Motor neuron (in vitro differentiated cells): ENCODE measurements at regions not wholly inside any gene's neighbourhood (a gene's known extent, or its start where the extent isn't known, plus 50 kb on each side); places are given as distances from the start of the nearest gene placed in this dataset.

Experiments
- ATAC-seq, 8 experiments: fragments of 200-7000 bp; cut with Tn5 transposase; replicated peaks in 6 of 8; 2 replicates each; pipeline ENCODE4 v1.8.0; 2021; ENCODE audit warnings: mild to moderate bottlenecking in 8 of 8, moderate library complexity in 8 of 8
- H3K27ac ChIP-seq, 2 donors: fragments of 250-450 bp; sonication (Bioruptor Pico); 2 replicates each; pipeline ENCODE4 v1.9.0; 2021; ENCODE audit warnings: antibody characterized with exemption in 2 of 2, mild to moderate bottlenecking in 2 of 2, moderate library complexity in 1 of 2
- H3K4me1 ChIP-seq, 2 donors: fragments of 250-450 bp; sonication (Bioruptor Pico); replicated peaks in 1 of 2; 2 replicates each; pipeline ENCODE4 v1.6.1; 2021; ENCODE audit warnings: antibody characterized with exemption in 2 of 2, mild to moderate bottlenecking in 2 of 2, moderate library complexity in 1 of 2
- H3K4me3 ChIP-seq, 5 donors: fragments of 250-450 bp; sonication (Bioruptor Pico); 2 replicates each; pipeline ENCODE4 v1.9.0; 2021; ENCODE audit warnings: antibody characterized with exemption in 5 of 5, mild to moderate bottlenecking in 5 of 5, moderate library complexity in 4 of 5
- WGBS, 10 experiments: fragments of 450-650 bp; shearing (Covaris generic); methylation state at CpG; one replicate each; pipeline ENCODE4 v1.0.0; 2022; 5-methylcytosine and 5-hydroxymethylcytosine counted together
- in situ Hi-C, 9 experiments: fragments of 400-800 bp; cut with MboI; loops; one replicate each; pipeline ENCODE4 v1.15.0; 2021; ENCODE audit warnings: low sequenced_read_pairs in 9 of 9, low pct_unique_long_range_greater_than_20kb in 2 of 9; ENCODE audit not compliant: unreplicated experiment in 9 of 9

GRCh38 chr15:70258369-70259027 is 160.8 kb upstream of the TLE3 start:
- Histone ChIP-seq H3K27ac (peak overlapping the region in 1 of 2 donors; percentile 61), H3K4me3 (no peak overlapping the region), H3K4me1 (peaks cover 34 to 36% of the 10 kb centered on the region in 2 donors)
- ATAC-seq, result no peak
- WGBS, 10 experiments, result 46 to 100% (median 91%) methylated on average over 1 to 9 of the region's 17 CpGs; no CpG with 5 or more reads in 4 of the 10 experiments
- in situ Hi-C loops, result no loop called here

GRCh38 chr15:70257573-70258248 is 160.0 kb upstream of the TLE3 start:
- WGBS, 10 experiments, result 100% methylated on average over 1 to 2 of the region's 8 CpGs; no CpG with 5 or more reads in 8 of the 10 experiments
- Histone ChIP-seq H3K27ac (no peak overlapping the region), H3K4me1 (peaks cover 32% of the 10 kb centered on the region in 2 donors), H3K4me3 (no peak overlapping the region)
- in situ Hi-C loops, result no loop called here
- no peak for ATAC-seq

- Histone ChIP-seq H3K27ac (no peak overlapping the region), H3K4me1 (peaks cover 32 to 35% of the 10 kb centered on the region in 2 donors), H3K4me3 (no peak overlapping the region)
- in situ Hi-C loops, result no loop called here
- ATAC-seq, result no peak
- WGBS, 10 experiments, result 67 to 100% (median 90%) methylated on average over 1 to 3 of the region's 4 CpGs; no CpG with 5 or more reads in 4 of the 10 experiments
These were observed 159.3 kb upstream of the TLE3 start for GRCh38 chr15:70257047-70257446.

GRCh38 chr15:70254311-70254869 is 156.7 kb upstream of the TLE3 start:
- Histone ChIP-seq H3K27ac (no peak overlapping the region), H3K4me1 (peaks cover 53 to 57% of the 10 kb centered on the region in 2 donors), H3K4me3 (no peak overlapping the region)
- no peak for ATAC-seq
- 23 to 68% (median 43%) methylated on average over 2 to 16 of the region's 19 CpGs; no CpG with 5 or more reads in 3 of the 10 experiments for WGBS, 10 experiments
- in situ Hi-C loops, result no loop called here

GRCh38 chr15:70253461-70254156 is 155.9 kb upstream of the TLE3 start:
- 56 to 92% (median 80%) methylated on average over 1 to 6 of the region's 11 CpGs; no CpG with 5 or more reads in 1 of the 10 experiments for WGBS, 10 experiments
- Histone ChIP-seq H3K4me1 (peaks cover 53 to 55% of the 10 kb centered on the region in 2 donors), H3K27ac (no peak overlapping the region), H3K4me3 (no peak overlapping the region)
- in situ Hi-C loops, result no loop called here
- no peak for ATAC-seq

GRCh38 chr15:70252951-70253320 is 155.2 kb upstream of the TLE3 start:
- Histone ChIP-seq H3K27ac (no peak overlapping the region), H3K4me1 (peaks cover 59% of the 10 kb centered on the region in 2 donors), H3K4me3 (no peak overlapping the region)
- no peak for ATAC-seq
- in situ Hi-C loops, result no loop called here
- 60 to 80% methylated on average over 1 to 2 of the region's 7 CpGs; no CpG with 5 or more reads in 8 of the 10 experiments for WGBS, 10 experiments

- peak in 2 of 8 experiments; percentile 43 to 74 for ATAC-seq
- peaks cover 64 to 66% of the 10 kb centered on the region in 2 donors for H3K4me1 ChIP-seq
- no peak overlapping the region for H3K4me3 ChIP-seq
- in situ Hi-C loops, result no loop called here
- H3K27ac ChIP-seq, result no peak overlapping the region
- 50 to 100% (median 82%) methylated on average over 1 to 15 of the region's 21 CpGs; no CpG with 5 or more reads in 3 of the 10 experiments for WGBS, 10 experiments
These were observed 154.6 kb upstream of the TLE3 start for GRCh38 chr15:70252056-70252950.

GRCh38 chr15:70251246-70251990 is 153.7 kb upstream of the TLE3 start:
- Histone ChIP-seq H3K4me3 (no peak overlapping the region), H3K27ac (peak overlapping the region; percentile 5 to 58), H3K4me1 (peaks cover 64 to 66% of the 10 kb centered on the region in 2 donors)
- 80 to 100% (median 94%) methylated on average over 2 to 9 of the region's 11 CpGs; no CpG with 5 or more reads in 3 of the 10 experiments for WGBS, 10 experiments
- peak in 2 of 8 experiments; percentile 4 to 14 for ATAC-seq
- in situ Hi-C loops, result no loop called here

- peak in 5 of 8 experiments; percentile 53 to 85 (median 80) for ATAC-seq
- Histone ChIP-seq H3K27ac (peak overlapping the region; percentile 20 to 58), H3K4me1 (peaks cover 64 to 67% of the 10 kb centered on the region in 2 donors), H3K4me3 (no peak overlapping the region)
- WGBS, 10 experiments, result 20 to 100% (median 76%) methylated on average over 1 to 18 of the region's 27 CpGs; no CpG with 5 or more reads in 3 of the 10 experiments
- in situ Hi-C loops, result no loop called here
These were observed 152.8 kb upstream of the TLE3 start for GRCh38 chr15:70250208-70251201.

- in situ Hi-C loops, result no loop called here
- 77 to 100% (median 90%) methylated on average over 1 to 6 of the region's 6 CpGs; no CpG with 5 or more reads in 4 of the 10 experiments for WGBS, 10 experiments
- ATAC-seq, result no peak
- H3K27ac ChIP-seq, result peak overlapping the region in 1 of 2 donors; percentile 58
- H3K4me3 ChIP-seq, result no peak overlapping the region
- peaks cover 67 to 72% of the 10 kb centered on the region in 2 donors for H3K4me1 ChIP-seq
These were observed 151.9 kb upstream of the TLE3 start for GRCh38 chr15:70249616-70250015.
